Stimulated activated CD8-positive, alpha-beta memory T cell treated with anti-CD3 and anti-CD28 coated beads, Interleukin-4, amount 100 ng/mL, for 48 hours (primary cell): ENCODE measurements at regions not wholly inside any gene's neighbourhood (a gene's known extent, or its start where the extent isn't known, plus 50 kb on each side); places are given as distances from the start of the nearest gene placed in this dataset.
"Not testable (repeated sequence)": the region's sequence is repeated elsewhere in the genome, so short reads cannot be mapped to it uniquely, and the experiment has no call there.

Experiments used
- DNase-seq: peaks from one replicate; pipeline ENCODE4 v3.0.0-alpha.2; 2020

GRCh38 chr9:71587576-71588362, 180.5 kb downstream of the CEMIP2 start:
- DNase-seq, result peak; percentile 25

- no peak for DNase-seq
These were observed 184.5 kb downstream of the CEMIP2 start for GRCh38 chr9:71583792-71584191.

DNA sequence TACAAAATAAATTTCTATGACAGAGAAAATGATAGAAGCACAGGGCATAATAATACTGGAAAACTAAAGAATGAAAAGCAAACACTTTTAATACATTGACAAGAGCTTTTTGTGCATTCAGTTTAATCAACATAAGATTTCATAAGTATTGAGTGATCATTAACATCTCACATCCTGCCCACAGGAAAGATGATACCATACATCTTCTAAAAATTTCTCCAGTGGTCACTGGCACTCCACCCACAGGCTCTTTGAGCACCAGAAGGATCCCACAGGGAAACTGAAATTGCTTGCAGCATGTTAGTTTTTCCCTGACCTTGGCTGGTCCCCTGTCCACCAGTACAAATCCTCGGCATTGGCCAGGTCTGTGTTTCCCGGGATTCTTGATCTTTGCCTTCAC, 186.0 kb downstream of the CEMIP2 start:
- DNase-seq, result no peak

DNA sequence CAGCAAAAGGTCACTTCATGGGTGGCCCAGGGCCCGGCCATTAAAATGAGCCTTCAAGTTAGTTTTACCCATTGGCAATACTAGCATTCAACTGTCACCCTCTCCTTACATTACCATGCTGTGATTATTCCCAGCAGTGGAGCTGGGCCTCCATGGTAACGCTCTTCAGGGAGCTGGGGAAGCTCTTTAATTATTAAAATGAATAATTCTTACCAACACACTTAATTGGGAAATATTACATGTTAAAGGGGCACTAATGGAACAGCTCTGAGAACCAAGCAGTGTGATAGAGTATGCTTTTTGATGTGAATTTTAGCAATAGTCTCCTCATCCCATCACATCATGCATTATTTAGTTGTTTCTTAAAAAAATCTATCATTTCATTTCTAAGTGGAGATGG, 187.2 kb downstream of the CEMIP2 start:
- no peak for DNase-seq

DNA sequence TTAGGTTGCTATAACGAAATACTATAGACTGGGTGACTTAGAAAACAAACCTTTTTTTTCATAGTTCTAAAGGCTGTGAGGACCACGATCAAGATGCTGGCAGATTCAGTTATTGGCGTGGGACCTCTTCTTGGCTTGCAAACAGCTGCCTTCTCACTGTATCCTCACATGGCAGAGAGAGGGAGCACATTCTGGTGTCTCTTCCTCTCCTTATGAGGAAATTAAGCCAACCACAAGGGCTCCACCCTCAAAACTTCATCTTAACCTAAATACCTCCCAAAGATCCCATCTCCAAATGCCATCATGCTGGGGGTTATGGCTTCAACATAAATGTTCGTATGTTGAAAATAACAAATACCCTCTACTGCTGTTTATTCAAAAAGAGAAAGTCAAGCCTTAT, 197.1 kb downstream of the CEMIP2 start:
- no peak for DNase-seq

DNA sequence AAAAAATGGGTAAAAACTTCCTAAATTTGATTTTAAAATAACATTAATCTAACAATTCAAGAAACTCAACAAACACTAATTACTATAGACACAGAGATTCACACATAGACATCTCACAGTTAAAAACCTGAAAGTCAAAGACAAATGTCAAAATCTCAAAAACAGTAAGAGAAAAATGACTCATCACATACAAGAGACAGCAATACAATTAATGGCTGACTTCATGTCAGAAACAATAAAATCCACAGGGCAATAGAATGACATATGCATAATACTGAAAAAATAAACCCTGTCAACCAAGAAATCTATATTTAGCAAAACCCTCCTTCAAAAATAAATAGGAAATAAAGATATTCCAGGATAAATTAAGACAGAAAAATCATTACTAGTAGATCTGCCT, 200.4 kb downstream of the CEMIP2 start:
- no peak for DNase-seq

GRCh38 chr9:71562140-71562539, 206.2 kb downstream of the CEMIP2 start:
- no peak for DNase-seq

DNA sequence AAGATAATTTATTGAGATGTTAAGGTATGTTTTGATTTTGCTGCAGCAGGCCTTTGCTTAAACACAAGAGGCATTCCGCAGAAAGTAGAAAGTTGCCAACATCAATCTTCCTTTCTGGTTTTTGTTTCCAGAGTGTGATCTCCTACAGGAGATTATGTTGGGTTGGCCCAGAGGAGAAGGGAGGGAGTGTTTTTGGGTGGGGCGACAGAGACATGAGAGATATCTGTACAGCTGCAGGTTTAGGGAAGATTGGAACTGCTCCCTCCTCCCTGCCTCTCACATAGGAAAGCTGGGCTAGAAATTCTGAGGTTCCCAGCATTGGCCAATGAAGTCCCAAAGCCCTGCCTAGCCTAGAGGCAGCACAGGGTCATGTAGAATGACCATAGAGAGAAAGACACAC, 211.0 kb downstream of the CEMIP2 start:
- DNase-seq, result no peak

GRCh38 chr9:71552480-71552879, 215.8 kb downstream of the CEMIP2 start:
- no peak for DNase-seq

GRCh38 chr9:71549023-71549422, 219.3 kb downstream of the CEMIP2 start:
- no peak for DNase-seq

DNA sequence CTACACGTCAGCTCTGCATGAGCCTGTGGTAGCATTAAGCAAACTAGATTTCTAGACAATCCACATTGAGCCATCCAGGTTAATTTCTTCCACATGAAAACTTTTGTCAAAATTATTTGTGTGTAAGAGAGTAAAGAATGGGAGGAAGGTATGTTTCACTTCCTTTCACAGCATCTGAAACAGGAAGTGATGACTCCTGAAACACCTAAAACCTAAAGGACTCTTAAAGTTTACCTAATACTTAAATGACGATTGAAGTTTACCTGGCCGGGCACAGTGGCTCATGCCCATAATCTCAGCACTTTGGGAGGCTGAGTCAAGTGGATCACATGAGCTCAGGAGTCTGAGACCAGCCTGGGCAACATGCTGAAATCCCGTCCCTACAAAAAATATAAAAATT, 223.8 kb downstream of the CEMIP2 start:
- DNase-seq, result no peak

DNA sequence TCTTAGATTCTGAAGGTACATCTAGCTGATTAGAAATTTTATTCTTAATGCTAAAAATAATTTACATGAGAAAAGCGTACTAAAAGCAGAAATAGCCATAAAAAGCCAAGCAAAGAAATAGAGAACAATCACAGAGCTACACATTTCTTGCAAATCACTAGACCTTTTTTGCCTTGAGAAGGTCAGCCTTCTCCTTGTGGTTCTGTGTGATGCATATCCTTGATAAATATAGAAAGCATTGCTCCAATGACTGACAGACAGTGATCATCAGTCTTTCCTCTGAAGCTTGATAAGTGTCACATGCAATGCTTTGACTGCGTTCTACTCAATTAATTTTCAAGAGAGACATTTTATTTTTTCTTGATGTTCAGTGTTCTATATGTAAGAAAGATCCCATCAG, 226.9 kb downstream of the CEMIP2 start:
- no peak for DNase-seq

- DNase-seq, result no peak
These were observed 243.2 kb downstream of the CEMIP2 start for GRCh38 chr9:71524996-71525580.

- no peak for DNase-seq
These were observed 243.8 kb downstream of the CEMIP2 start for GRCh38 chr9:71524516-71524915.

GRCh38 chr9:71521132-71521531, 247.2 kb downstream of the CEMIP2 start:
- no peak for DNase-seq

DNA sequence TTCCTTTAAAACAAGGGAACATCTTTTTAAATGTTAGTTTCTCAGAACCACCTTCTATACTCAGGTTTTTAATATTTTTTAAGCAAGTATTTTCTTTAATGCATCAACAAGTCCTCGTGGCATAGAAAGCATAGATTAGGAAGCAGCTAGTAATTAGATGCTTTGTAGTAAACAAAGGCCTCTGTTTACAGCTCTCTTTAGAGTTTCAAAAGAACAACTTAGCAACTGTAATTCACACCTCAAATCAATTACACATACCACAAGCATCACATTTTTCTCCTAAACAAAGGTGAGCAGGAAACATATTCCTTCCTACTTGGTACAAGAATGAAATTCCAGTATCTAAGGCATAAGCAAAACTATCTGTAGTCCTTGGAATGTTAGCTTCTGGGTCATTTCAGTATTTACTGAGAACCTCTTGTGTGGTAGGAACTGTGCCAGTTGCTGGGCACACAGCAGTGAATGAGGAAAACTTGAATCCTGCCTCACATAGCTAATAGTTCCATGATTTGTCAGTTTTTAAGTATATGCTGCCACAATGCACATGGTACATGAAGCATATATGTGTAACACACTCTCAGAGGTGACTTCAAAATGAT, 249.1 kb downstream of the CEMIP2 start:
- DNase-seq, result no peak

GRCh38 chr9:71518045-71518827, 250.1 kb downstream of the CEMIP2 start:
- no peak for DNase-seq

DNA sequence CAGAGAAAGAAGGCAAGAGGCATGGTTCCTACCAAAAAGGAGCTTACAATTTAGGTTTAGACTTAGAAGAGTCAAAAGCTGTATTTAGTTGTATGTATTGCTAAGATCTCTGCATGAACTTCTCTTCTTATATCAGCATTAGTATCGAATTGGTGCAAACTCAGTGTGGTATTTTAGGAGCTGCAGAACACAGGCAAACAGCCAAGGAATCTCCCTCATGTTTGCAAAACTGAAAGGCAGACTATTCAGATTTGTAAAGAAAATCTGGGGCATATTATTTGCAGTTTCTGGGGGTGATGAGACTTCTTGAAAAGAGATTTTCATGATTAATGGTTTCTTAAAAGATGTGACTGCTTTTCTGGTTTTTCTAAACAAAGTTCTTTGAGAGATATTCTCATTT, 252.7 kb downstream of the CEMIP2 start:
- DNase-seq, result no peak

DNA sequence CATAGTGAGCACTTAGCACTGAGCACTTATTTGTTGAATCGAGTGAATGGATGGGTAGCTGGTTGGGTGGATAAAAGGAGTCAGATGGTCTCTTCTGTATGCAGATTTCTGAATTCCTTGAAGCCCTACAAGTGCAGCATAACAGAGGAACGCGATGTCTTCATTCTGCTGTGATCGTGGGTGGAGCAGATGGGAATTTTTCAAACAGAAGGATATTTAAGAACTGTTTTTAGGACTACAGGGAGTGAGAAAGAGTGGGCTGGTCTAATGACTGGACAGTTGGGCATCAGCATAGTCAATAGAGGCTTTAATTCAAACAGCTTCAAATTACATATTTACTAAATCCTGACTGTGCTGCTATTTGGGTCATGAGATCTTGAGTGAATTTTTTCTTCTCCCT, 253.2 kb downstream of the CEMIP2 start:
- DNase-seq, result no peak

- no peak for DNase-seq
These were observed 253.9 kb downstream of the CEMIP2 start for GRCh38 chr9:71514344-71514975.

GRCh38 chr9:71509054-71509453, 259.3 kb downstream of the CEMIP2 start:
- no peak for DNase-seq

GRCh38 chr9:71508141-71508540, 260.2 kb downstream of the CEMIP2 start:
- DNase-seq, result not testable (repeated sequence)

GRCh38 chr9:71506821-71507220, 261.5 kb downstream of the CEMIP2 start:
- DNase-seq, result no peak
